AG04450 (cell line): ENCODE measurements at regions not wholly inside any gene's neighbourhood (a gene's known extent, or its start where the extent isn't known, plus 50 kb on each side); places are given as distances from the start of the nearest gene placed in this dataset.

Experiments used
- CTCF ChIA-PET: fragments of 300-600, 350-600 bp; formaldehyde crosslinking; extraction: SDS; loops from one replicate; lab custom pipeline; 2022; ENCODE audit warnings: antibody characterized with exemption, inconsistent platforms; lab: Charles Lee
- POLR2A ChIA-PET: fragments of 350-600 bp; formaldehyde crosslinking; extraction: SDS; loops from one replicate; lab custom pipeline; 2021; ENCODE audit warnings: antibody characterized with exemption, inconsistent platforms; lab: Yijun Ruan, JAX
- DNase-seq: peaks from one replicate; pipeline ENCODE4 v3.0.0-alpha.2; 2011; ENCODE audit warnings: low read depth, low spot score
- H3K27ac ChIP-seq: one replicate; pipeline ENCODE4 v1.5.1; 2012; ENCODE audit warnings: low read depth, low read length, control low read depth
- H3K27me3 ChIP-seq: one replicate; pipeline ENCODE4 v1.6.0; 2012; ENCODE audit warnings: low read length; ENCODE audit not compliant: control insufficient read depth, insufficient read depth
- H3K4me3 ChIP-seq: 2 replicates; pipeline ENCODE4 v1.5.1; 2011; ENCODE audit warnings: mild to moderate bottlenecking, low read depth, low read length, control low read depth
- H3K9me3 ChIP-seq: 2 replicates; pipeline ENCODE4 v1.5.1; 2012; ENCODE audit warnings: low read length; ENCODE audit not compliant: control insufficient read depth, insufficient read depth
- CTCF ChIP-seq: IDR thresholded peaks from 2 replicates; pipeline ENCODE4 v1.5.1; 2011; ENCODE audit warnings: low read depth, low read length, control low read depth, inconsistent platforms

GRCh38 chr2:103520547-103520946, 758.7 kb downstream of the TMEM182 start:
- Histone ChIP-seq H3K27me3 (no peaks in the 10 kb centered on the region), H3K27ac (no peak overlapping the region), H3K9me3 (no peaks in the 10 kb centered on the region), H3K4me3 (no peak overlapping the region)
- no peak for DNase-seq
- ChIA-PET POLR2A (no interaction called here), CTCF (no interaction called here)
- no peak for TF ChIP-seq CTCF

DNA sequence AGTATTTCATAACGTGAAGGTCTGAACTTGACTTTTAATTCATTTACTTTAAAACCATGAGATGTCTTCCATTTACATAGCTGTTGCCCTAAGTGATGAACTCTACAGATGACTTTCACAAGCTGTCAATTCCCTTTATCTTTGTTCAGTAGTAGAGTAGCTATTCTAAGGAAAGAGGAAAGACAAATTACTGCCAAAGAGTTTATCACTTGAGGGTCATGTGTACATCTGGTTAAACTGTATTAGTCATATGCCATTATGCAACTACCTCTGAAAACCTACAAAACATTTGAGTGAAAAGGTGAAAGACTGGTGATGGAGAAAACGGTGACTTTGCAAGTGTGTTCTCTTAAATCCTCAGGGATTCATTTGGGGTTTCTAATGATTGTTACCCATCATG, 763.9 kb downstream of the TMEM182 start:
- no peaks in the 10 kb centered on the region for H3K27me3 ChIP-seq
- no peak overlapping the region for H3K4me3 ChIP-seq
- CTCF ChIA-PET = no interaction called here
- peaks cover 8% of the 10 kb centered on the region for H3K9me3 ChIP-seq
- POLR2A ChIA-PET = no interaction called here
- TF ChIP-seq CTCF = no peak
- DNase-seq = no peak
- no peak overlapping the region for H3K27ac ChIP-seq

GRCh38 chr2:103526757-103527156, 764.9 kb downstream of the TMEM182 start:
- Histone ChIP-seq H3K9me3 (peaks cover 13% of the 10 kb centered on the region), H3K27me3 (no peaks in the 10 kb centered on the region), H3K4me3 (no peak overlapping the region), H3K27ac (no peak overlapping the region)
- ChIA-PET POLR2A (no interaction called here), CTCF (no interaction called here)
- no peak for DNase-seq
- no peak for TF ChIP-seq CTCF

- no peak for TF ChIP-seq CTCF
- no peak for DNase-seq
- ChIA-PET CTCF (no interaction called here), POLR2A (no interaction called here)
- peaks cover 13% of the 10 kb centered on the region for H3K9me3 ChIP-seq
- H3K27me3 ChIP-seq = no peaks in the 10 kb centered on the region
- H3K27ac ChIP-seq = no peak overlapping the region
- H3K4me3 ChIP-seq = no peak overlapping the region
Observed at GRCh38 chr2:103527278-103527677, 765.4 kb downstream of the TMEM182 start.

GRCh38 chr2:103529798-103530502, 768.1 kb downstream of the TMEM182 start:
- Histone ChIP-seq H3K4me3 (no peak overlapping the region), H3K27ac (no peak overlapping the region), H3K27me3 (no peaks in the 10 kb centered on the region), H3K9me3 (peaks cover 13% of the 10 kb centered on the region)
- POLR2A ChIA-PET = no interaction called here
- TF ChIP-seq CTCF = no peak
- CTCF ChIA-PET = no interaction called here
- DNase-seq = no peak
